NCI-H2029 (cell line): ENCODE measurements at regions not wholly inside any gene's neighbourhood (a gene's known extent, or its start where the extent isn't known, plus 50 kb on each side); places are given as distances from the start of the nearest gene placed in this dataset.
"Not testable (repeated sequence)": the region's sequence is repeated elsewhere in the genome, so short reads cannot be mapped to it uniquely, and the experiment has no call there.

ENCODE experiments used
- DNase-seq: peaks from one replicate; lab custom pipeline; 2025; lab: John Stamatoyannopoulos, UW

GRCh38 chr5:168123631-168124528, 167.6 kb upstream of the WWC1 start:
- DNase-seq = no peak

- DNase-seq = no peak
Observed at GRCh38 chr5:168125445-168126199, 165.8 kb upstream of the WWC1 start.

- no peak for DNase-seq
Observed at GRCh38 chr5:168126606-168127005, 164.8 kb upstream of the WWC1 start.

- DNase-seq = no peak
Observed at GRCh38 chr5:168128111-168128510, 163.3 kb upstream of the WWC1 start.

- DNase-seq = no peak
Observed at GRCh38 chr5:168128557-168128956, 162.9 kb upstream of the WWC1 start.

GRCh38 chr5:168131519-168131918, 159.9 kb upstream of the WWC1 start:
- no peak for DNase-seq

- no peak for DNase-seq
Observed at GRCh38 chr5:168132241-168132641, 159.2 kb upstream of the WWC1 start.

- DNase-seq = no peak
Observed at GRCh38 chr5:168135897-168136296, 155.5 kb upstream of the WWC1 start.

- no peak for DNase-seq
Observed at GRCh38 chr5:168136340-168136739, 155.1 kb upstream of the WWC1 start.

GRCh38 chr5:168137265-168137664, 154.2 kb upstream of the WWC1 start:
- no peak for DNase-seq

- no peak for DNase-seq
Observed at GRCh38 chr5:168140241-168140640, 151.2 kb upstream of the WWC1 start.

- no peak for DNase-seq
Observed at GRCh38 chr5:168142402-168142801, 149.0 kb upstream of the WWC1 start.

GRCh38 chr5:168143521-168143920, 147.9 kb upstream of the WWC1 start:
- DNase-seq = not testable (repeated sequence)

- DNase-seq = no peak
Observed at GRCh38 chr5:168147106-168147505, 144.3 kb upstream of the WWC1 start.

- DNase-seq = no peak
Observed at GRCh38 chr5:168147568-168148360, 143.7 kb upstream of the WWC1 start.

- no peak for DNase-seq
Observed at GRCh38 chr5:168151041-168151440, 140.4 kb upstream of the WWC1 start.

- no peak for DNase-seq
Observed at GRCh38 chr5:168152660-168153059, 138.8 kb upstream of the WWC1 start.

GRCh38 chr5:168153263-168153875, 138.1 kb upstream of the WWC1 start:
- no peak for DNase-seq

- no peak for DNase-seq
Observed at GRCh38 chr5:168153876-168154270, 137.6 kb upstream of the WWC1 start.

GRCh38 chr5:168155585-168155984, 135.9 kb upstream of the WWC1 start:
- no peak for DNase-seq

- DNase-seq = no peak
Observed at GRCh38 chr5:168156170-168156569, 135.3 kb upstream of the WWC1 start.

GRCh38 chr5:168157141-168157540, 134.3 kb upstream of the WWC1 start:
- DNase-seq = no peak
